Adrenal gland (tissue), 5 donors: ENCODE measurements at regions not wholly inside any gene's neighbourhood (a gene's known extent, or its start where the extent isn't known, plus 50 kb on each side); places are given as distances from the start of the nearest gene placed in this dataset.

Experiments
- POLR2A ChIP-seq, 2 donors: fragments of 450-650 bp; IDR thresholded peaks; one replicate each; pipeline ENCODE4 v1.6.1; 2017; ENCODE audit warnings: antibody characterized with exemption in 2 of 2, mild to moderate bottlenecking in 2 of 2, moderate library complexity in 1 of 2
- TF ChIP-seq, protein P1 (sequence below), 6 experiments: fragments of 450-650 bp in 4 of 6; fragments of 200-600 bp in 2 of 6; sonication (generic) in 1 of 6; IDR thresholded peaks; 1 replicate in 5 of 6; 2 replicates in 1 of 6; pipeline versions ENCODE4 v1.5.1 to v1.8.0; 2016 to 2021; ENCODE audit warnings: antibody characterized with exemption in 6 of 6, mild to moderate bottlenecking in 2 of 6, moderate library complexity in 1 of 6
- donor health status: DM: no; HTN: no; CAD: no.

DNA sequence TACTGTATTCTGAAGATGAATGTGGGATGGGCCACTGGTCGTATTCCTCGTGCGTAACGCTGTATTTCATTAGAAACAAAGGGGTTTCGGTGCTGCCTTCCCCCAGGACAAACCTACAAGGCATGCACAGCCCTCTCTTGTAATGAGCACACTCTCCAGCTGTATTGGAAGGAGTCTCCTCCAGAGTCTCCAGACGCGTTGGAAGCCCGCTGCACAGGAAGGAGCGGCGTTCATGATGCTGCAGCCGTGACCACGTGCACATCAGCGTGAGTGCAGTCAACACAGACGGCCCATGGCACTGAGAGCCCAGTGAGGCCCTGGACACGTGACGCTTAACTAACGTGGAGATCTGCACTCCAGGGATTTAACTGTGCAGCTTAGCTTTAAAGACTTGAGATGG lies 209.0 kb upstream of the IRX1 start:
- TF ChIP-seq, protein P1, sequence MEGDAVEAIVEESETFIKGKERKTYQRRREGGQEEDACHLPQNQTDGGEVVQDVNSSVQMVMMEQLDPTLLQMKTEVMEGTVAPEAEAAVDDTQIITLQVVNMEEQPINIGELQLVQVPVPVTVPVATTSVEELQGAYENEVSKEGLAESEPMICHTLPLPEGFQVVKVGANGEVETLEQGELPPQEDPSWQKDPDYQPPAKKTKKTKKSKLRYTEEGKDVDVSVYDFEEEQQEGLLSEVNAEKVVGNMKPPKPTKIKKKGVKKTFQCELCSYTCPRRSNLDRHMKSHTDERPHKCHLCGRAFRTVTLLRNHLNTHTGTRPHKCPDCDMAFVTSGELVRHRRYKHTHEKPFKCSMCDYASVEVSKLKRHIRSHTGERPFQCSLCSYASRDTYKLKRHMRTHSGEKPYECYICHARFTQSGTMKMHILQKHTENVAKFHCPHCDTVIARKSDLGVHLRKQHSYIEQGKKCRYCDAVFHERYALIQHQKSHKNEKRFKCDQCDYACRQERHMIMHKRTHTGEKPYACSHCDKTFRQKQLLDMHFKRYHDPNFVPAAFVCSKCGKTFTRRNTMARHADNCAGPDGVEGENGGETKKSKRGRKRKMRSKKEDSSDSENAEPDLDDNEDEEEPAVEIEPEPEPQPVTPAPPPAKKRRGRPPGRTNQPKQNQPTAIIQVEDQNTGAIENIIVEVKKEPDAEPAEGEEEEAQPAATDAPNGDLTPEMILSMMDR (IDR thresholded peaks at IDR 0.05): no peak
- TF ChIP-seq POLR2A (IDR thresholded peaks at IDR 0.05): no peak
